GM18861 (cell line): ENCODE measurements at regions not wholly inside any gene's neighbourhood (a gene's known extent, or its start where the extent isn't known, plus 50 kb on each side); places are given as distances from the start of the nearest gene placed in this dataset.
"Not testable (repeated sequence)": the region's sequence is repeated elsewhere in the genome, so short reads cannot be mapped to it uniquely, and the experiment has no call there.

Experiments used
- ATAC-seq: cut with Tn5 transposase; IDR thresholded peaks from one replicate; pipeline ENCODE4 v1.9.1; 2021; ENCODE audit not compliant: unreplicated experiment

DNA sequence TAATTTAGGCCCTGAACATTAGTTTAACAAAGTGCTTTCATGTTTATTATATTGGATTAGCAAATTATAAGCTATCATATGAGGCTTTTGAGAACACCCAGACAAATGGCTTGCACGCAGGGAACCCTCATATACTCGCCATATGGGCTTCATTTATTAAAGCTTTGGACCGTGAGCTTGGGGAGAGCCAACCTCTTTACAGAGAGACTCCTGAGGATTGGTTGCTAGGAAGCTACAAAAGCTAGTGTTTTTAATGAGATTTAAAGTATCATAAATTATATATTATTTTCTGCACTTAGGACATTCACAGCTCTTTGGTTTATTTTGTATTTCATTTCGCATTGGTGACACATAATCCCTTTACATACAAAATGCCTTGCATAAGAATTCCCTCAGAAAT is 193.8 kb upstream of the TOX3 start:
- no peak for ATAC-seq

DNA sequence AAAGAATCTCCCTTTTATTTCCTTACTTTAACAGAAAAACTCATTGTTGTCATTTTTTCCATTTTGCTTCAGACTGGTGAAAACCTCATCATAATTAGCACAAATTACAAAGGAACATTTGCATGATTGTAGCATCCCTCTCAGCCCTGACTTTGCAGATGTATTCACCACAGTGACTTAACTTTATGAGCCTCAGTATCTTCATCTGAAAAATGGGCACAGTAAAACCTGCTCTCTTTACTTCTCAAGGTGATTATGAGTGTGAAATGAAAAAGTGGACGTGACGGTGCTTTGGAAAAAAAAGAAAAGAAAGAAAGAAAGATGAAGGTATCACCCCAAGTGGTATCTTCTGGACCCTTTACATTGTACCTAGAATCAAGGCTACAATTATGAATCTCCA is 193.4 kb upstream of the TOX3 start:
- no peak for ATAC-seq

GRCh38 chr16:52738992-52739391 is 192.0 kb upstream of the TOX3 start:
- ATAC-seq = not testable (repeated sequence)

DNA sequence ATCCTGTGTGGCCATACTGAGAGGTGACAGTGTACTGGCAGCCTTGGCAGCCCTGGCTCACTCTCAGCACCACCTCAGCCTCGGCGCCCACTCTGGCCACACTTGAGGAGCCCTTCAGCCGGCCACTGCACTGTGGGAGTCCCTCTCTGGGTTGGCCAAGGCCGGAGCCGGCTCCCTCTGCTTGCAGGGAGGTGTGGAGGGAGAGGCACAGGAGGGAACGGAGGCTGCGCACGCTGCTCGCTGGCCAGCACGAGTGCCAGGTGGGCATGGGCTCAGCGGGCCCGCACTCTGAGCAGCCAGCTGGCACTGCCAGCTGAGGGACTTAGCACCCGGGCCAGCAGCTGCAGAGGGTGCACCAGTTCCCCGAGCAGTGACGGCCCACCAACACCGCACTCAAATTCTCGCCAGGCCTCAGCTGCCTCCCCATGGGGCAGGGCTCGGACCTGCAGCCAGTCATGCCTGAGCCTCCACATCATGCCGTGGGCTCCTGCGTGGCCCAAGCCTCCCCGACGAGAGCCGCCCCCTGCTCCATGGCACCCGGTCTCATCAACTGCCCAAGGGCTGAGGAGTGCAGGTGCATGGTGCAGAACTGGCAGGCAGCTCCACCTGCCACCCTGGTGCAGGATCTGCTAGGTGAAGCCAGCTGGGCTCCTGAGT is 184.4 kb upstream of the TOX3 start:
- no peak for ATAC-seq

- no peak for ATAC-seq
Measured at GRCh38 chr16:52729731-52730130, 182.8 kb upstream of the TOX3 start.

- ATAC-seq = no peak
Measured at GRCh38 chr16:52727849-52728248, 180.9 kb upstream of the TOX3 start.

GRCh38 chr16:52727441-52727840 is 180.5 kb upstream of the TOX3 start:
- ATAC-seq = no peak

- ATAC-seq = no peak
Measured at GRCh38 chr16:52725461-52725860, 178.5 kb upstream of the TOX3 start.

- ATAC-seq = no peak
Measured at GRCh38 chr16:52725043-52725442, 178.1 kb upstream of the TOX3 start.

DNA sequence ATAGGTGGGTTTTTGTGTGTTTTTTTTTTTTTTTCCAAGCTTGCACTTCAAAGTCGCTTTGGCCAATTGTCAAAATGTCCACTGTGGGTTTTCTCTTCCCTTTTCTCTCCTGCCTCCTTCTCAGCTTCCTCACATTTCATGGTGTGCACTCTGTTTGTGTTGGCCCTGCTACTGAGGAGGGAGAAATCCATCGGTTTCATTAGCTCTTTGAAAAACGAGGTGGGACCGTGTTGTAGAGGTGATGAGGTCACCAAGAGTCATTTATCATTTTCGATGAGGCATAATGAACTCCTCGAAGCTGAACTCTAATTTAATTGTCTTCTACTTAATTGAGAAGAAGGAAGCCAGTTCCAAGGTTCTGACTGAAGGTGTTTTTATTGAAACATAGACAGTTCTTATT is 174.4 kb upstream of the TOX3 start:
- no peak for ATAC-seq

DNA sequence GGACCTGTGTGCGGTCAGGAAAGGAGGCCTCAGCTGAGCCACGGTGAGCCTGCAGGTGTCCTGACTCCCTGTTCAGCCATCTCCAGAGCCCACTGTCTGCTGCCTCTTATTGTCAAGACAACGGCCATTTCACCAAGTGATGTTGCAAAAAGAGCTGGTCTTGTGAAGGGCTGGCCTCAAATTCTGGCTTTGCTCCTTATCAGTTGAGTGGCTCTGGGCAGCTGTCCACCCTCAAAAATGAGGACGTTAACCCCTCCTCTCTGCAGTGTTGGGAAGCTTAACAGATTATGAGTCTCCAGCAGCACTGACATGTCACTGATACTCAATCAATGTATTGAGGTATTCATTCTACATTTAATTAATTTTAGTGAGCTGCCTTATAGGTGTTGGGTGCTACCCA is 171.1 kb upstream of the TOX3 start:
- ATAC-seq = no peak

- no peak for ATAC-seq
Measured at GRCh38 chr16:52713740-52714139, 166.8 kb upstream of the TOX3 start.

GRCh38 chr16:52709306-52709705 is 162.4 kb upstream of the TOX3 start:
- ATAC-seq = no peak

- ATAC-seq = no peak
Measured at GRCh38 chr16:52708476-52708875, 161.5 kb upstream of the TOX3 start.

- no peak for ATAC-seq
Measured at GRCh38 chr16:52707676-52708337, 160.9 kb upstream of the TOX3 start.

DNA sequence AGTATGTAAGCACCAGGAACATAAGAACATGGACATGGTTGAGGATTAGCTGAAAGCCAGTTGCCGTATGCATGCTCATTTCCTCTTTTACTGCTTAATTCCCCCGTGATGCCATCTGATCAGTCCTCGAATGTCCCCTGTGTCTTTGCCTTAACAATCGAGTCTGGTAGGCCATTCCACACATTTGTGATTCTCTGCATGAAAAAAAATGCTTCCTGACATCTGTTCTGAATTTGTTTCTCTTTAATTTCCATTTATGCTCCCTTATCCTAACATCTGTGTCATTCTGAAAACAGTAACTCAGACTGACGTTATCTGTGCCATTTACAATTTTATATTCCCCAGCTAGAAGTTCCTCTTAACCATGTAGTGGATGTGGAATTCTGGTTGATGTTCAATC is 158.2 kb upstream of the TOX3 start:
- ATAC-seq = no peak

GRCh38 chr16:52697971-52698370 is 151.0 kb upstream of the TOX3 start:
- no peak for ATAC-seq

- ATAC-seq = no peak
Measured at GRCh38 chr16:52696126-52696525, 149.2 kb upstream of the TOX3 start.

- ATAC-seq = no peak
Measured at GRCh38 chr16:52690468-52690867, 143.5 kb upstream of the TOX3 start.

DNA sequence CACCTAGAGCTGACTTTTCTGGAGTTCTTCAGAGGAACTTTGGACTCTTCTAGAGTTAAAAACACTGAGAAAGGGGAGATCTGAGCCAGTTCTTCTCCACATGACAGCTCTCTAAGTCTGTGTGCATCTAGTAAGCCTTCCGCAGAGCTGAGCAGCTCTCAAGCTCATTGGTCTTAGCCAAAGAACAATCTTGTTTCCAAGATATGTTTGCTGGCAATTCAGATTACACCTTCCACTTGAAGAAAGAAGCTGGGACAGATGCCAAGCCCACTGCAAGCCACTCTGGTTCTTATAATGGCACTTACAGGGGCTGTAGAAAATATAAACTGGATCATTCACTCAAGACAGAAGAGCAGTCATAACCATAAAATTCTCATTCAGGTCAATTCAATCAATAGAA is 134.1 kb upstream of the TOX3 start:
- no peak for ATAC-seq

- no peak for ATAC-seq
Measured at GRCh38 chr16:52677501-52677900, 130.6 kb upstream of the TOX3 start.

DNA sequence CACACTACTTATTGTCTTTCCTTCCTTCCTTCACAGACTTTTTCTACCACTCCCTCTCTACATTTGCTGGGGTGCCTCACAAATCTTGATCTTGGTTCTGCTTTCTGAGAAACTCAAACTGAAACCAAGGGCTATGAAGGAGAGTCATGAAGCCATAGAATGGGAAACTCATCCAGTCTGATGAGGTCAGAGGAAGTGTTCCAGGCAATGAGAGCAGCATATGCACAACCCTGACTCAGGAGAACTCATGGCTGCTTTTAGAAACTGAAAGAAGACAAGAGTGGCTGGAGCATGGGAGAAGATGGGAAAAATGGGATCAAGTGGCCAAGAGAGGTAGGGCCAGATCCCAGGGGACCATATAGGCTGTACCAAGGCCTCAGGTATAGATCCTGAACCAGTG is 130.0 kb upstream of the TOX3 start:
- ATAC-seq = no peak

DNA sequence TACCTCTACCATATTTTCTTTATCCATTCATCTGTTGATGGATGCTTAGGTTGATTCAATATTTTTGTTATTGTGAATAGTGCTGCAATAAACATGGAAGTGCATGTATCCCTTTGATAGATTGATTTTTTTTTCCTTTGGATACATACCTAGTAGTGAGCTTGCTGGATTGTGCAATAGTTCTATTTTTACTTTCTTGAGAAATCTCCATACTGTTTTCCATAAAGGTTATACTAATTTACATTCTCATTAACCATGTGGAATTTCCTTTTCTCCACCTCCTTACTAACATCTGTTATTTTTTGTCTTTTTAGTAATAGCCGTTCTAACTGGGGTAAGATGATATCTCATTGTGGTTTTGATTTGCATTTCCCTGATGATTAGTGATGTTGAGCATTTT is 124.6 kb upstream of the TOX3 start:
- ATAC-seq = no peak
